ENCODE measurements at regions not wholly inside any gene's neighbourhood (a gene's known extent, or its start where the extent isn't known, plus 50 kb on each side); places are given as distances from the start of the nearest gene placed in this dataset.
"Not testable (repeated sequence)": the region's sequence is repeated elsewhere in the genome, so short reads cannot be mapped to it uniquely, and the experiment has no call there.

GRCh38 chr21:28124541-28124940 is 868.1 kb downstream of the LTN1 start:
- DNase-seq (no peak), ATAC-seq (no peak)
- Mint-ChIP-seq H3K4me1 (no peaks in the 10 kb centered on the region), H3K4me3 (no peak overlapping the region), H3K27ac (no peak overlapping the region), H3K27me3 (no peaks in the 10 kb centered on the region), H3K36me3 (ENCODE audit: low read depth) (no peaks in the 10 kb centered on the region)
- H3K9me3 ChIP-seq (ENCODE audit: control insufficient read depth, low read length, poor library complexity, severe bottlenecking), result no peaks in the 10 kb centered on the region

- H3K4me1 Mint-ChIP-seq, result no peaks in the 10 kb centered on the region
- ATAC-seq (no peak), DNase-seq (no peak)
- no peaks in the 10 kb centered on the region for H3K36me3 Mint-ChIP-seq (ENCODE audit: low read depth)
- no peaks in the 10 kb centered on the region for H3K27me3 Mint-ChIP-seq
- no peaks in the 10 kb centered on the region for H3K9me3 ChIP-seq (ENCODE audit: control insufficient read depth, low read length, poor library complexity, severe bottlenecking)
- no peak overlapping the region for H3K4me3 Mint-ChIP-seq
- no peak overlapping the region for H3K27ac Mint-ChIP-seq
Measured at GRCh38 chr21:28118570-28118969, 874.1 kb downstream of the LTN1 start.

GRCh38 chr21:28114986-28115385 is 877.7 kb downstream of the LTN1 start:
- not testable (repeated sequence) for H3K9me3 ChIP-seq (ENCODE audit: control insufficient read depth, low read length, poor library complexity, severe bottlenecking); ATAC-seq; H3K27ac Mint-ChIP-seq; H3K36me3 Mint-ChIP-seq (ENCODE audit: low read depth); H3K27me3 Mint-ChIP-seq; H3K4me3 Mint-ChIP-seq; H3K4me1 Mint-ChIP-seq; DNase-seq

- Mint-ChIP-seq H3K27ac (no peak overlapping the region), H3K36me3 (ENCODE audit: low read depth) (no peaks in the 10 kb centered on the region), H3K27me3 (no peaks in the 10 kb centered on the region), H3K4me3 (no peak overlapping the region), H3K4me1 (no peaks in the 10 kb centered on the region)
- no peaks in the 10 kb centered on the region for H3K9me3 ChIP-seq (ENCODE audit: control insufficient read depth, low read length, poor library complexity, severe bottlenecking)
- ATAC-seq (no peak), DNase-seq (no peak)
Measured at GRCh38 chr21:28113718-28114117, 879.0 kb downstream of the LTN1 start.

GRCh38 chr21:28112511-28112910 is 880.2 kb downstream of the LTN1 start:
- no peaks in the 10 kb centered on the region for H3K4me1 Mint-ChIP-seq
- H3K27me3 Mint-ChIP-seq, result no peaks in the 10 kb centered on the region
- no peak overlapping the region for H3K27ac Mint-ChIP-seq
- no peak overlapping the region for H3K4me3 Mint-ChIP-seq
- no peaks in the 10 kb centered on the region for H3K9me3 ChIP-seq (ENCODE audit: control insufficient read depth, low read length, poor library complexity, severe bottlenecking)
- no peak for ATAC-seq
- DNase-seq, result no peak
- no peaks in the 10 kb centered on the region for H3K36me3 Mint-ChIP-seq (ENCODE audit: low read depth)

GRCh38 chr21:28111151-28111619 is 881.5 kb downstream of the LTN1 start:
- DNase-seq (no peak), ATAC-seq (no peak)
- no peak overlapping the region for H3K4me3 Mint-ChIP-seq
- H3K4me1 Mint-ChIP-seq, result no peaks in the 10 kb centered on the region
- no peaks in the 10 kb centered on the region for H3K27me3 Mint-ChIP-seq
- H3K27ac Mint-ChIP-seq, result no peak overlapping the region
- no peaks in the 10 kb centered on the region for H3K9me3 ChIP-seq (ENCODE audit: control insufficient read depth, low read length, poor library complexity, severe bottlenecking)
- no peaks in the 10 kb centered on the region for H3K36me3 Mint-ChIP-seq (ENCODE audit: low read depth)

GRCh38 chr21:28110716-28111115 is 882.0 kb downstream of the LTN1 start:
- no peaks in the 10 kb centered on the region for H3K9me3 ChIP-seq (ENCODE audit: control insufficient read depth, low read length, poor library complexity, severe bottlenecking)
- no peaks in the 10 kb centered on the region for H3K27me3 Mint-ChIP-seq
- no peak for DNase-seq
- ATAC-seq, result no peak
- H3K27ac Mint-ChIP-seq, result no peak overlapping the region
- H3K36me3 Mint-ChIP-seq (ENCODE audit: low read depth), result no peaks in the 10 kb centered on the region
- no peak overlapping the region for H3K4me3 Mint-ChIP-seq
- no peaks in the 10 kb centered on the region for H3K4me1 Mint-ChIP-seq

- no peak overlapping the region for H3K27ac Mint-ChIP-seq
Measured at GRCh38 chr21:28110074-28110473, 882.6 kb downstream of the LTN1 start.

GRCh38 chr21:28106370-28106890 is 886.2 kb downstream of the LTN1 start:
- no peaks in the 10 kb centered on the region for H3K4me1 Mint-ChIP-seq
- H3K36me3 Mint-ChIP-seq (ENCODE audit: low read depth), result no peaks in the 10 kb centered on the region
- no peaks in the 10 kb centered on the region for H3K9me3 ChIP-seq (ENCODE audit: control insufficient read depth, low read length, poor library complexity, severe bottlenecking)
- no peak overlapping the region for H3K4me3 Mint-ChIP-seq
- H3K27ac Mint-ChIP-seq, result no peak overlapping the region
- peaks cover 8% of the 10 kb centered on the region for H3K27me3 Mint-ChIP-seq
- ATAC-seq (no peak), DNase-seq (no peak)

More at GRCh38 chr21:28110074-28110473, 882.6 kb downstream of the LTN1 start:
- no peaks in the 10 kb centered on the region for H3K27me3 Mint-ChIP-seq
- DNase-seq, result no peak
- no peaks in the 10 kb centered on the region for H3K9me3 ChIP-seq (ENCODE audit: control insufficient read depth, low read length, poor library complexity, severe bottlenecking)
- no peak overlapping the region for H3K4me3 Mint-ChIP-seq
- no peaks in the 10 kb centered on the region for H3K36me3 Mint-ChIP-seq (ENCODE audit: low read depth)
- ATAC-seq, result no peak
- H3K4me1 Mint-ChIP-seq, result no peaks in the 10 kb centered on the region

- Mint-ChIP-seq H3K27me3 (peaks cover 8% of the 10 kb centered on the region), H3K36me3 (ENCODE audit: low read depth) (no peaks in the 10 kb centered on the region), H3K4me3 (no peak overlapping the region), H3K27ac (no peak overlapping the region), H3K4me1 (no peaks in the 10 kb centered on the region)
- no peaks in the 10 kb centered on the region for H3K9me3 ChIP-seq (ENCODE audit: control insufficient read depth, low read length, poor library complexity, severe bottlenecking)
- no peak for ATAC-seq
- no peak for DNase-seq
Measured at GRCh38 chr21:28104346-28104745, 888.3 kb downstream of the LTN1 start.

GRCh38 chr21:28100366-28100765 is 892.3 kb downstream of the LTN1 start:
- Mint-ChIP-seq H3K27ac (no peak overlapping the region), H3K4me3 (no peak overlapping the region), H3K36me3 (ENCODE audit: low read depth) (no peaks in the 10 kb centered on the region), H3K4me1 (no peaks in the 10 kb centered on the region), H3K27me3 (peaks cover 8% of the 10 kb centered on the region)
- DNase-seq (no peak), ATAC-seq (no peak)
- no peaks in the 10 kb centered on the region for H3K9me3 ChIP-seq (ENCODE audit: control insufficient read depth, low read length, poor library complexity, severe bottlenecking)

- H3K27ac Mint-ChIP-seq, result no peak overlapping the region
- H3K9me3 ChIP-seq (ENCODE audit: control insufficient read depth, low read length, poor library complexity, severe bottlenecking), result no peaks in the 10 kb centered on the region
- H3K4me3 Mint-ChIP-seq, result no peak overlapping the region
- no peaks in the 10 kb centered on the region for H3K4me1 Mint-ChIP-seq
- ATAC-seq, result no peak
- DNase-seq, result no peak
- peaks cover 4% of the 10 kb centered on the region for H3K27me3 Mint-ChIP-seq
- no peaks in the 10 kb centered on the region for H3K36me3 Mint-ChIP-seq (ENCODE audit: low read depth)
Measured at GRCh38 chr21:28099001-28099705, 893.5 kb downstream of the LTN1 start.

GRCh38 chr21:28091466-28091865 is 901.2 kb downstream of the LTN1 start:
- Mint-ChIP-seq H3K27me3 (no peaks in the 10 kb centered on the region), H3K4me3 (no peak overlapping the region), H3K4me1 (no peaks in the 10 kb centered on the region), H3K27ac (no peak overlapping the region), H3K36me3 (ENCODE audit: low read depth) (no peaks in the 10 kb centered on the region)
- DNase-seq (no peak), ATAC-seq (no peak)
- H3K9me3 ChIP-seq (ENCODE audit: control insufficient read depth, low read length, poor library complexity, severe bottlenecking), result no peaks in the 10 kb centered on the region

- H3K27ac Mint-ChIP-seq, result no peak overlapping the region
- no peaks in the 10 kb centered on the region for H3K9me3 ChIP-seq (ENCODE audit: control insufficient read depth, low read length, poor library complexity, severe bottlenecking)
- DNase-seq (no peak), ATAC-seq (no peak)
- H3K36me3 Mint-ChIP-seq (ENCODE audit: low read depth), result no peaks in the 10 kb centered on the region
- no peaks in the 10 kb centered on the region for H3K4me1 Mint-ChIP-seq
- no peak overlapping the region for H3K4me3 Mint-ChIP-seq
- no peaks in the 10 kb centered on the region for H3K27me3 Mint-ChIP-seq
Measured at GRCh38 chr21:28090546-28090945, 902.1 kb downstream of the LTN1 start.
